Heart right ventricle (tissue), 16 donors: ENCODE measurements at regions not wholly inside any gene's neighbourhood (a gene's known extent, or its start where the extent isn't known, plus 50 kb on each side); places are given as distances from the start of the nearest gene placed in this dataset.

Experiments used
- ATAC-seq, 8 donors: fragments of 200-7000 bp; cut with Tn5 transposase; one replicate each; pipeline ENCODE4 v1.9.1; 2020; ENCODE audit warnings: mild to moderate bottlenecking in 8 of 8, moderate library complexity in 8 of 8, moderate number of reproducible peaks in 1 of 8
- DNase-seq, 2 donors: peaks; one replicate each; pipeline ENCODE4 v3.0.0-alpha.2; 2020
- H3K27ac ChIP-seq, 10 donors: fragments of 200-600 bp; sonication (generic) in 2 of 10; one replicate each; pipeline versions ENCODE4 v1.5.0 to v1.8.0; 2020 to 2022; ENCODE audit warnings: mild to moderate bottlenecking in 3 of 10
- H3K27me3 ChIP-seq, 7 donors: fragments of 200-600 bp; one replicate each; pipeline ENCODE4 v1.8.0; 2021 to 2022; ENCODE audit warnings: mild to moderate bottlenecking in 2 of 7
- H3K36me3 ChIP-seq, 9 donors: fragments of 200-600 bp; sonication (generic) in 1 of 9; one replicate each; pipeline versions ENCODE4 v1.5.0 to v1.8.0; 2020 to 2022; ENCODE audit warnings: mild to moderate bottlenecking in 2 of 9
- H3K4me1 ChIP-seq, 9 donors: fragments of 200-600 bp; sonication (generic) in 1 of 9; one replicate each; pipeline versions ENCODE4 v1.5.0 to v1.8.0; 2020 to 2022; ENCODE audit warnings: mild to moderate bottlenecking in 4 of 9
- H3K4me3 ChIP-seq, 10 donors: fragments of 200-600 bp; sonication (generic) in 2 of 10; one replicate each; pipeline versions ENCODE4 v1.5.0 to v1.8.0; 2020 to 2022; ENCODE audit warnings: mild to moderate bottlenecking in 7 of 10, moderate library complexity in 2 of 10
- H3K9me3 ChIP-seq, 11 donors: fragments of 200-600 bp in 10 of 11; sonication (generic) in 2 of 11; one replicate each; pipeline versions ENCODE4 v1.5.0 to v1.8.0; 2013 to 2022; ENCODE audit warnings: mild to moderate bottlenecking in 2 of 11, control low read depth in 1 of 11, moderate library complexity in 1 of 11
- WGBS, 2 donors: extraction: QIAGEN DNeasy Blood & Tissue Kit; methylation state at CpG; one replicate each; pipeline ENCODE4 v1.1.7; 2013; ENCODE audit warnings: inconsistent platforms in 1 of 2; 5-methylcytosine and 5-hydroxymethylcytosine counted together
- intact Hi-C, 10 donors: fragments of 100-400 bp; cut with DNase I; formaldehyde crosslinking; loops; one replicate each; pipeline versions ENCODE4 v1.11.1 to v1.14.2; 2022
- TF ChIP-seq, protein P1 (sequence below), 9 donors: fragments of 200-600 bp; sonication (generic) in 2 of 9; IDR thresholded peaks; one replicate each; pipeline versions ENCODE4 v1.5.0 to v1.8.0; 2021 to 2022; ENCODE audit warnings: antibody characterized with exemption in 9 of 9, mild to moderate bottlenecking in 5 of 9, moderate library complexity in 1 of 9
- donor health status: Arrhythmogenic right ventricular cardiomyopathy.
- donor health status: ischemic (EF 13 %, LVEDD 7.1; RV severe dilation, severe dysfunction).
- donor health status: healthy with polysubstance abuse.
- donor health status: DM: no; HTN: yes; CAD: no.
- donor health status: DM: no; HTN: no; CAD: no.
- donor health status: ischemic (EF 25% LVEDD 6.9; RV normal size, moderate dysfunction).
- donor health status: ischemic (EF 25% LVEDD 5.7; RV mildly dilated, moderate dysfunction).
- donor health status: healthy.
- donor health status: DM: yes; HTN: yes; CAD: no.
- donor health status: Ischemic cardiomyopathy.
- donor health status: ischemic (EF 35%, LVEDD 5.7; RV mildly dilated, moderate dysfunction).
- donor health status: nonischemic (EF 11% LVEDD 7.7; RV severe dilation, severe dysfunction).
- donor health status: DM: yes; HTN: yes; CAD: no.
- donor health status: PGD.
- donor health status: ischemic (EF 29% LVEDD 5.4; RV normal size, mild dysfunction).
- donor health status: nonischemic (EF 23%, LVEDD 6.1; RV moderate dilation, normal function).

- Histone ChIP-seq H3K4me1 (no peaks in the 10 kb centered on the region), H3K27ac (no peak overlapping the region), H3K4me3 (no peak overlapping the region), H3K27me3 (no peaks in the 10 kb centered on the region), H3K36me3 (no peaks in the 10 kb centered on the region), H3K9me3 (peaks cover 0 to 19% (median 3%) of the 10 kb centered on the region in 11 donors)
- intact Hi-C loops, result no loop called here
- DNase-seq (no peak), ATAC-seq (no peak)
- WGBS, 2 donors, result 35 to 38% methylated on average over 1 of the region's 1 CpG
- TF ChIP-seq, protein P1, sequence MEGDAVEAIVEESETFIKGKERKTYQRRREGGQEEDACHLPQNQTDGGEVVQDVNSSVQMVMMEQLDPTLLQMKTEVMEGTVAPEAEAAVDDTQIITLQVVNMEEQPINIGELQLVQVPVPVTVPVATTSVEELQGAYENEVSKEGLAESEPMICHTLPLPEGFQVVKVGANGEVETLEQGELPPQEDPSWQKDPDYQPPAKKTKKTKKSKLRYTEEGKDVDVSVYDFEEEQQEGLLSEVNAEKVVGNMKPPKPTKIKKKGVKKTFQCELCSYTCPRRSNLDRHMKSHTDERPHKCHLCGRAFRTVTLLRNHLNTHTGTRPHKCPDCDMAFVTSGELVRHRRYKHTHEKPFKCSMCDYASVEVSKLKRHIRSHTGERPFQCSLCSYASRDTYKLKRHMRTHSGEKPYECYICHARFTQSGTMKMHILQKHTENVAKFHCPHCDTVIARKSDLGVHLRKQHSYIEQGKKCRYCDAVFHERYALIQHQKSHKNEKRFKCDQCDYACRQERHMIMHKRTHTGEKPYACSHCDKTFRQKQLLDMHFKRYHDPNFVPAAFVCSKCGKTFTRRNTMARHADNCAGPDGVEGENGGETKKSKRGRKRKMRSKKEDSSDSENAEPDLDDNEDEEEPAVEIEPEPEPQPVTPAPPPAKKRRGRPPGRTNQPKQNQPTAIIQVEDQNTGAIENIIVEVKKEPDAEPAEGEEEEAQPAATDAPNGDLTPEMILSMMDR (IDR thresholded peaks at IDR 0.05), result no peak
Observed at GRCh38 chr7:20892776-20893175, 106.1 kb upstream of the SP8 start.

DNA sequence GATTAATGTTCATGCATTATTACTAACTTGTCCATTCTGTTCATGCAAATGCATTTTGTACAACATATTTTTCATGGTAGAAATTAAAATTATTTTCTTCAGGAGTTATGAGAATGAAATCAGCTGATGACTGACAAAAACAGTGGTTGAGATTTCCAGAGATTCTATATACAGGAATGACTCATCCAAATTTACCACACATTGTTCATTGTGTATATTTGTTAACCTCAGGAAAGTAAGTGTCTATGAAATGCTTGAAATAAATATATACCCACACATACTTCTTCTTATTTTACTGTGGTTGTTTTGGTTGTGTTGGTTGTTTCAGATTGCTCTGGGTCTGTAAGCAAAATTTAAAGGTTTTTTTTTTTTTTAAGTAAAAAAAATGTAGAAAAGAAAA is 108.1 kb upstream of the SP8 start:
- ATAC-seq (no peak), DNase-seq (no peak)
- Histone ChIP-seq H3K4me1 (no peaks in the 10 kb centered on the region), H3K9me3 (peaks cover 0 to 5% (median 0%) of the 10 kb centered on the region in 11 donors), H3K27ac (no peak overlapping the region), H3K36me3 (no peaks in the 10 kb centered on the region), H3K4me3 (no peak overlapping the region), H3K27me3 (no peaks in the 10 kb centered on the region)
- intact Hi-C loops, result no loop called here
- TF ChIP-seq, protein P1 (IDR thresholded peaks at IDR 0.05), result no peak

DNA sequence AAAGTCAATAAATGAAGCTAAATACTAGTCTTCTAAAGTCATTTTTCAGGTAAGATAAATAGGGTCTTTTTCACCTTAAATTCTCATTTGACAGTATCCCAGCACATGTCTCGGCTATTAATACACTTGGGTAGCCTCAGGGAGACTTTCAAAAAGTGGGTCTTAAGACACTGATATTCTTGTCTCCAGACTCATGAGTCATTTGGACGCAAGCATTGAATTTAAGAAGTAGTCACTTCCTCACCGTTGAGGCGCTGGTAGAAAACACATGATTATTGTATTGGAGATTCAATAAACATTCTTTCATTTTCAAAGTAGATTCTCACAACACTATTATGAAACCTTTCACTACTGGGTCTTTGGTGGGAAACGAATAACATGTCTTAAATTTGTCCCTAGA is 108.9 kb upstream of the SP8 start:
- peaks cover 0 to 10% (median 0%) of the 10 kb centered on the region in 11 donors for H3K9me3 ChIP-seq
- H3K4me1 ChIP-seq, result no peaks in the 10 kb centered on the region
- no peaks in the 10 kb centered on the region for H3K36me3 ChIP-seq
- no peak overlapping the region for H3K27ac ChIP-seq
- ATAC-seq, result no peak
- TF ChIP-seq, protein P1 (IDR thresholded peaks at IDR 0.05), result no peak
- no peak for DNase-seq
- 75 to 78% methylated on average over 5 of the region's 5 CpGs for WGBS, 2 donors
- no peak overlapping the region for H3K4me3 ChIP-seq
- intact Hi-C loops, result no loop called here
- H3K27me3 ChIP-seq, result no peaks in the 10 kb centered on the region

DNA sequence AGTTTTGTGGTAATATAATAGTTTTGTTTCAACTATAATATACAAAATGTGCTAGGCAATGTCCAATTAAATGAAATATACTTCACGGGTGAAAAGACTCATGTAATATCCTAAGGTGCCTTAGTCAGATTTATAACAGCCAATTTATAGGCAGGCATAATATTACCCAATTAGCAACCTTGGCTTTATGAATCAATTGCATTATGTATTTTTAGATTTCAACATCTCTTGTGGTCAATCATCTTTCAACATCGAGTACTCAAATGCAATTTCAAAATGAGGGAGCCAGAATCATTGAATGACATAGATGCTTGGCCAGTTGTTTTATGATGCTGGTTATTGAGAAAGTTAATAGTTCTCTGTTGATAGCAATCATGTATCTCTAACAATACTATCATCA is 110.3 kb upstream of the SP8 start:
- DNase-seq, result no peak
- no peak for ATAC-seq

More for the DNA sequence above, 110.3 kb upstream of the SP8 start:
- Histone ChIP-seq H3K4me3 (no peak overlapping the region), H3K36me3 (no peaks in the 10 kb centered on the region), H3K4me1 (no peaks in the 10 kb centered on the region), H3K9me3 (peaks cover 0 to 18% (median 0%) of the 10 kb centered on the region in 11 donors), H3K27ac (no peak overlapping the region), H3K27me3 (no peaks in the 10 kb centered on the region)
- TF ChIP-seq, protein P1 (IDR thresholded peaks at IDR 0.05), result no peak
- intact Hi-C loops, result no loop called here
- WGBS, 2 donors, result 78 to 85% methylated on average over 2 of the region's 2 CpGs
